ENCODE measurements at regions not wholly inside any gene's neighbourhood (a gene's known extent, or its start where the extent isn't known, plus 50 kb on each side); places are given as distances from the start of the nearest gene placed in this dataset.

GRCh38 chr15:62834686-62835329 lies 207.7 kb upstream of the TPM1 start:
- no peak for DNase-seq (ENCODE audit: low spot score)
- H3K9ac ChIP-seq (ENCODE audit: low read depth in 1 of 2, low read length in 2 of 2), result peak overlapping the region in 1 of 2 donors; percentile 54
- no peaks in the 10 kb centered on the region for H3K9me3 ChIP-seq (ENCODE audit: control insufficient read depth in 4 of 4, low read length in 3 of 4)
- peak overlapping the region in 2 of 3 donors; percentile 5 to 9 for H3K4me3 ChIP-seq (ENCODE audit: low read depth in 1 of 3, low read length in 3 of 3)
- WGBS, result 85% methylated on average over 7 of the region's 7 CpGs
- no peak for TF ChIP-seq TAF1 (conservative IDR thresholded peaks at IDR 0.05)
- H3K27me3 ChIP-seq (ENCODE audit: control insufficient read depth in 4 of 4, insufficient read depth in 4 of 4, low read length in 3 of 4), result no peaks in the 10 kb centered on the region
- peaks cover 0 to 17% (median 3%) of the 10 kb centered on the region in 4 donors for H3K36me3 ChIP-seq (ENCODE audit: control insufficient read depth in 4 of 4, insufficient read depth in 3 of 4, low read depth in 1 of 4, low read length in 3 of 4)
- peaks cover 0 to 20% (median 4%) of the 10 kb centered on the region in 4 donors for H3K4me1 ChIP-seq (ENCODE audit: control insufficient read depth in 4 of 4, insufficient read depth in 4 of 4, low read length in 3 of 4)
- peak overlapping the region; percentile 81 to 85 for H3K27ac ChIP-seq (ENCODE audit: low read depth in 1 of 2, low read length in 2 of 2)

GRCh38 chr15:62835351-62835750 lies 207.2 kb upstream of the TPM1 start:
- H3K36me3 ChIP-seq (ENCODE audit: control insufficient read depth in 4 of 4, insufficient read depth in 3 of 4, low read depth in 1 of 4, low read length in 3 of 4), result peaks cover 0 to 22% (median 6%) of the 10 kb centered on the region in 4 donors

More at GRCh38 chr15:62835351-62835750, 207.2 kb upstream of the TPM1 start:
- H3K27ac ChIP-seq (ENCODE audit: low read depth in 1 of 2, low read length in 2 of 2), result peak overlapping the region; percentile 81 to 85
- WGBS, result 36% methylated on average over 8 of the region's 8 CpGs
- no peaks in the 10 kb centered on the region for H3K27me3 ChIP-seq (ENCODE audit: control insufficient read depth in 4 of 4, insufficient read depth in 4 of 4, low read length in 3 of 4)
- peaks cover 0 to 20% (median 4%) of the 10 kb centered on the region in 4 donors for H3K4me1 ChIP-seq (ENCODE audit: control insufficient read depth in 4 of 4, insufficient read depth in 4 of 4, low read length in 3 of 4)
- TF ChIP-seq MAX (IDR thresholded peaks at IDR 0.05) (peak; percentile 87), RAD21 (IDR thresholded peaks at IDR 0.05) (peak; percentile 65 to 68), GABPA (IDR thresholded peaks at IDR 0.05 in 1 of 2, conservative IDR thresholded peaks at IDR 0.05 in 1 of 2) (peak; percentile 35 to 83), HNF4G (IDR thresholded peaks at IDR 0.05) (no peak), SP1 (IDR thresholded peaks at IDR 0.05) (peak; percentile 74), EGR1 (IDR thresholded peaks at IDR 0.05; ENCODE audit: low read depth in 2 of 2) (no peak), FOXA2 (IDR thresholded peaks at IDR 0.05) (peak; percentile 53), ATF3 (IDR thresholded peaks at IDR 0.05) (peak; percentile 79), REST (IDR thresholded peaks at IDR 0.05) (peak; percentile 77), YY1 (IDR thresholded peaks at IDR 0.05) (peak; percentile 91), TAF1 (conservative IDR thresholded peaks at IDR 0.05) (no peak), NR2F2 (IDR thresholded peaks at IDR 0.05) (no peak), HNF4A (conservative IDR thresholded peaks at IDR 0.05) (peak; percentile 70 to 73), ZBTB33 (IDR thresholded peaks at IDR 0.05) (no peak), CTCF (IDR thresholded peaks at IDR 0.05; ENCODE audit: low read depth, low read length, missing input control) (peak; percentile 9), FOXA1 (IDR thresholded peaks at IDR 0.05) (no peak), JUND (IDR thresholded peaks at IDR 0.05) (peak; percentile 55 to 56), RXRA (IDR thresholded peaks at IDR 0.05) (peak; percentile 76)
- peak overlapping the region; percentile 6 to 54 for H3K9ac ChIP-seq (ENCODE audit: low read depth in 1 of 2, low read length in 2 of 2)
- DNase-seq (ENCODE audit: low spot score), result no peak
- H3K4me3 ChIP-seq (ENCODE audit: low read depth in 1 of 3, low read length in 3 of 3), result peak overlapping the region; percentile 48 to 73 (median 50)
- H3K9me3 ChIP-seq (ENCODE audit: control insufficient read depth in 4 of 4, low read length in 3 of 4), result no peaks in the 10 kb centered on the region

Data from liver (tissue), 8 donors.